RWPE2 (cell line): ENCODE measurements at regions not wholly inside any gene's neighbourhood (a gene's known extent, or its start where the extent isn't known, plus 50 kb on each side); places are given as distances from the start of the nearest gene placed in this dataset.

Experiments
- ATAC-seq: fragments of 200-7000 bp; cut with Tn5 transposase; 3 replicates; pipeline ENCODE4 v1.9.1; 2021; ENCODE audit warnings: low read depth
- DNase-seq: peaks from one replicate; pipeline ENCODE4 v3.0.0-alpha.2; 2020; ENCODE audit warnings: low spot score
- H3K27ac ChIP-seq: fragments of 450-650 bp; 2 replicates; pipeline ENCODE4 v1.5.1; 2017; ENCODE audit warnings: mild to moderate bottlenecking; ENCODE audit not compliant: poor library complexity, severe bottlenecking
- H3K27me3 ChIP-seq: fragments of 250-450 bp; sonication (Bioruptor Pico); 2 replicates; pipeline ENCODE4 v1.5.1; 2021; ENCODE audit warnings: mild to moderate bottlenecking, moderate library complexity; ENCODE audit not compliant: insufficient read depth, poor library complexity, severe bottlenecking
- H3K36me3 ChIP-seq: fragments of 250-450 bp; sonication (Bioruptor Pico); 2 replicates; pipeline ENCODE4 v1.5.1; 2020; ENCODE audit warnings: low read depth, mild to moderate bottlenecking, moderate library complexity
- H3K4me1 ChIP-seq: fragments of 250-450 bp; sonication (Bioruptor Pico); 2 replicates; pipeline ENCODE4 v1.5.1; 2021; ENCODE audit warnings: mild to moderate bottlenecking, moderate library complexity; ENCODE audit not compliant: insufficient read depth, poor library complexity, severe bottlenecking
- H3K4me3 ChIP-seq: fragments of 250-450 bp; sonication (Bioruptor Pico); 2 replicates; pipeline ENCODE4 v1.5.1; 2021; ENCODE audit warnings: mild to moderate bottlenecking, moderate library complexity; ENCODE audit not compliant: severe bottlenecking
- H3K9me3 ChIP-seq: fragments of 250-450 bp; sonication (Bioruptor Pico); 2 replicates; pipeline ENCODE4 v1.5.1; 2021; ENCODE audit warnings: mild to moderate bottlenecking, moderate library complexity; ENCODE audit not compliant: severe bottlenecking
- TF ChIP-seq, protein P1 (sequence below): fragments of 450-650 bp; IDR thresholded peaks from one replicate; pipeline ENCODE4 v1.5.1; 2017; ENCODE audit warnings: mild to moderate bottlenecking, moderate library complexity; ENCODE audit not compliant: poor library complexity, severe bottlenecking

DNA sequence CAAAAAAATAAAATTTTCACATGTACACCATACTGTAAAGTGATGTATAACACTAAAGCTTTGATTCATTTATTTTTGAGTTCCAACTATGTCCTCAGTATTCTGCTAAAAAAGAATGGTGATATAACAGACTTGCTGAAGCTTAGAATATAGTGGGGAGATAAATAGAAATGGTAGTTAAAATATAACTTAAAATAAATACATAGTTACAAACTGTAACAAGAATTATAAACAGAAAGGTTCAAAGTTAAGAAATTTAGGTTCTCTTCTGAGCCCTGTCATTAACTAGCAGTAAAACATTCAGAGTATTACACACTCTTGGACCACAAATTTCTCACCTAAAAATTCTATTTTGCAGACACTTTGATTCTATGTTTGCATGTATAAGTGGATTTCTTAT is 392.1 kb downstream of the ANXA1 start:
- TF ChIP-seq, protein P1, sequence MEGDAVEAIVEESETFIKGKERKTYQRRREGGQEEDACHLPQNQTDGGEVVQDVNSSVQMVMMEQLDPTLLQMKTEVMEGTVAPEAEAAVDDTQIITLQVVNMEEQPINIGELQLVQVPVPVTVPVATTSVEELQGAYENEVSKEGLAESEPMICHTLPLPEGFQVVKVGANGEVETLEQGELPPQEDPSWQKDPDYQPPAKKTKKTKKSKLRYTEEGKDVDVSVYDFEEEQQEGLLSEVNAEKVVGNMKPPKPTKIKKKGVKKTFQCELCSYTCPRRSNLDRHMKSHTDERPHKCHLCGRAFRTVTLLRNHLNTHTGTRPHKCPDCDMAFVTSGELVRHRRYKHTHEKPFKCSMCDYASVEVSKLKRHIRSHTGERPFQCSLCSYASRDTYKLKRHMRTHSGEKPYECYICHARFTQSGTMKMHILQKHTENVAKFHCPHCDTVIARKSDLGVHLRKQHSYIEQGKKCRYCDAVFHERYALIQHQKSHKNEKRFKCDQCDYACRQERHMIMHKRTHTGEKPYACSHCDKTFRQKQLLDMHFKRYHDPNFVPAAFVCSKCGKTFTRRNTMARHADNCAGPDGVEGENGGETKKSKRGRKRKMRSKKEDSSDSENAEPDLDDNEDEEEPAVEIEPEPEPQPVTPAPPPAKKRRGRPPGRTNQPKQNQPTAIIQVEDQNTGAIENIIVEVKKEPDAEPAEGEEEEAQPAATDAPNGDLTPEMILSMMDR = no peak
- no peak overlapping the region for H3K27ac ChIP-seq
- H3K9me3 ChIP-seq = no peaks in the 10 kb centered on the region
- no peak for ATAC-seq
- no peak for DNase-seq
- H3K36me3 ChIP-seq = no peaks in the 10 kb centered on the region
- no peak overlapping the region for H3K4me3 ChIP-seq
- no peaks in the 10 kb centered on the region for H3K4me1 ChIP-seq
- H3K27me3 ChIP-seq = no peaks in the 10 kb centered on the region

DNA sequence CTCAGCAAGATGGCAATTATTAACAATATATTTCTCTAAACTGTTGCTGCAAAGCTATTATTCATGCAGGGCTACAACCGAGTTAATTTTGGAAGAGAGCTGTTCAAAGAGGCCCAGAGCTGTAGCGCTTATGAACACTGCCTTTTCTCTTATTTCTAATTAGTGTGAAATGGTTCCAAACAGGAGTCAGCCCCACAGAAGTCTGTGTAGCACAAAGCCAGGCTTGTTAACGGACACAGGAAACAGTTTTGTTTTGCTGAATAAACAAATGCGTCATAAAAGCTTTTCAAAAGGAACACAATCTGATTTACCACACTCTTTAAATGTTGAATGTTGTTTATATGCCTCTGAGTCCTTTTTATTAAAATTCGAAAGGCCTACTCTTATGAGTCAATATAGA is 396.5 kb downstream of the ANXA1 start:
- no peak overlapping the region for H3K27ac ChIP-seq
- H3K27me3 ChIP-seq = no peaks in the 10 kb centered on the region
- no peaks in the 10 kb centered on the region for H3K9me3 ChIP-seq
- TF ChIP-seq, protein P1 = no peak
- DNase-seq (no peak), ATAC-seq (no peak)
- no peak overlapping the region for H3K4me3 ChIP-seq
- no peaks in the 10 kb centered on the region for H3K4me1 ChIP-seq
- no peaks in the 10 kb centered on the region for H3K36me3 ChIP-seq

- ATAC-seq = no peak
- TF ChIP-seq, protein P1 = no peak
- DNase-seq = no peak
- Histone ChIP-seq H3K27me3 (peaks cover 4% of the 10 kb centered on the region), H3K27ac (no peak overlapping the region), H3K36me3 (no peaks in the 10 kb centered on the region), H3K4me3 (no peak overlapping the region), H3K9me3 (no peaks in the 10 kb centered on the region), H3K4me1 (no peaks in the 10 kb centered on the region)
These were observed 398.3 kb downstream of the ANXA1 start for GRCh38 chr9:73549991-73550390.

- Histone ChIP-seq H3K4me3 (no peak overlapping the region), H3K4me1 (no peaks in the 10 kb centered on the region), H3K27me3 (peaks cover 5% of the 10 kb centered on the region), H3K36me3 (no peaks in the 10 kb centered on the region), H3K27ac (no peak overlapping the region), H3K9me3 (no peaks in the 10 kb centered on the region)
- no peak for ATAC-seq
- TF ChIP-seq, protein P1 = no peak
- no peak for DNase-seq
These were observed 401.6 kb downstream of the ANXA1 start for GRCh38 chr9:73553295-73553694.

DNA sequence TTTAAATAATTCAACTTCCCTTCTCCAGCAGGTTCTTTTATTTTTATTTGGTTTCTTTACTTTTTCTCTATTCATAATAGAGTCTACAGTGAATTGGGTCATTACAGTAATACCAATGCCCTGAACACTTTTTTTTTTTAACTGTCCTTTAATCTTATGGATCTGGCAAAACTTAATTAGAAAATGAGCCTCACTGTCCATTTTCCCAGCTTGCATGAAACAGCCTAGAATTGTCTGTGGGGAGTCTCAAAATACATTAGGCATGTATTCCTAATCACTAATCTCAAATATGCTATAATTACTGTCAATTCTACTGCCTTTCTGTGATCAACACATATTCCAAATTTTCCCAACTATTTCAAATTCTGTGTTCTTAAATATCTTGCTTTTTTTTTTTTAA is 406.8 kb downstream of the ANXA1 start:
- peaks cover 5% of the 10 kb centered on the region for H3K27me3 ChIP-seq
- H3K4me1 ChIP-seq = no peaks in the 10 kb centered on the region
- no peak overlapping the region for H3K4me3 ChIP-seq
- H3K27ac ChIP-seq = no peak overlapping the region
- DNase-seq (no peak), ATAC-seq (no peak)
- no peaks in the 10 kb centered on the region for H3K36me3 ChIP-seq
- TF ChIP-seq, protein P1 = no peak
- no peaks in the 10 kb centered on the region for H3K9me3 ChIP-seq
